Liver (tissue), 3 donors: ENCODE measurements at regions not wholly inside any gene's neighbourhood (a gene's known extent, or its start where the extent isn't known, plus 50 kb on each side); places are given as distances from the start of the nearest gene placed in this dataset.

Experiments used
- ATF3 ChIP-seq: IDR thresholded peaks from 2 replicates; pipeline ENCODE4 v1.6.1; 2016; ENCODE audit warnings: antibody characterized with exemption
- CTCF ChIP-seq: fragments of 150-350 bp; IDR thresholded peaks from 2 replicates; pipeline ENCODE4 v1.5.1; 2017; ENCODE audit warnings: improper control_type of control experiment, low read depth, low read length; ENCODE audit not compliant: missing input control
- EGR1 ChIP-seq, 2 donors: IDR thresholded peaks; 2 replicates each; pipeline ENCODE4 v1.6.1; 2016 to 2018; ENCODE audit warnings: antibody characterized with exemption in 2 of 2, low read depth in 2 of 2
- FOXA1 ChIP-seq: IDR thresholded peaks from 2 replicates; pipeline ENCODE4 v1.6.1; 2016; ENCODE audit warnings: antibody characterized with exemption
- FOXA2 ChIP-seq: IDR thresholded peaks from 2 replicates; pipeline ENCODE4 v1.6.1; 2016; ENCODE audit warnings: antibody characterized with exemption
- HNF4G ChIP-seq: IDR thresholded peaks from 2 replicates; pipeline ENCODE4 v1.6.1; 2016; ENCODE audit warnings: antibody characterized with exemption
- JUND ChIP-seq, 2 donors: IDR thresholded peaks; 2 replicates each; pipeline ENCODE4 v1.6.1; 2016; ENCODE audit warnings: antibody characterized with exemption in 2 of 2
- RAD21 ChIP-seq, 2 donors: IDR thresholded peaks; 2 replicates each; pipeline ENCODE4 v1.6.1; 2016; ENCODE audit warnings: antibody characterized with exemption in 2 of 2, mild to moderate bottlenecking in 2 of 2
- REST ChIP-seq: IDR thresholded peaks from 2 replicates; pipeline ENCODE4 v1.6.1; 2016; ENCODE audit warnings: antibody characterized with exemption, mild to moderate bottlenecking
- SP1 ChIP-seq: IDR thresholded peaks from 2 replicates; pipeline ENCODE4 v1.6.1; 2018; ENCODE audit warnings: antibody characterized with exemption, mild to moderate bottlenecking
- donor health status: healthy.
- donor health status: healthy.

- no peak for TF ChIP-seq CTCF
- TF ChIP-seq ATF3: no peak
- TF ChIP-seq RAD21 (IDR thresholded peaks at IDR 0.05): no peak
- TF ChIP-seq SP1: no peak
- TF ChIP-seq FOXA1: no peak
- no peak for TF ChIP-seq FOXA2
- TF ChIP-seq EGR1 (IDR thresholded peaks at IDR 0.05; ENCODE audit: low read depth in 2 of 2): no peak
- TF ChIP-seq REST: no peak
- TF ChIP-seq HNF4G: no peak
- no peak for TF ChIP-seq JUND (IDR thresholded peaks at IDR 0.05)
Measured at GRCh38 chr13:112169941-112170822, 103.2 kb downstream of the SOX1 start.
